ENCODE measurements at regions not wholly inside any gene's neighbourhood (a gene's known extent, or its start where the extent isn't known, plus 50 kb on each side); places are given as distances from the start of the nearest gene placed in this dataset.
A peak's percentile ranks its signal among the peaks of the same experiment; 100 is the strongest.

DNA sequence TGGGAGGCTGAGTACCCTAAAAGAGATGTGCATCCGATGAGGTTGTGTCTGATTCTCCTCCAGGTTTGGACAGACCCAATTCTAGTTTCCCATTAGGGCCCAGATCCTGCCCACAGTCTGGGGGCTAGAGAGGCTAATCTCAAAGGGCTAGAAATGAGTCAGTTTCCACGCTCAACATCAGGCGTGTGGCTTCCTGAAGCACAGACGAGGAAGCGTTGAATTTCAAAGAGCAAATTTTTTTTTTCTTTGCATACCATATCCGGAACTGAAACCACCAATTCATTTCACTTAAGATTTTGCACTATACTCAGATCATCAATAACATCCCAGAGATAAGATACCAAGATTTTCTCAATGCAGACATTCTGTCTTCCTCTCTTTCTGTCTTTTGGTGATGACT, 173.8 kb upstream of the BCL6 start (continued):
- no peak for TF ChIP-seq ESRRA (IDR thresholded peaks at IDR 0.05; ENCODE audit: low read length)
- no peak for TF ChIP-seq NR2C2 (IDR thresholded peaks at IDR 0.05; ENCODE audit: borderline replicate concordance, control insufficient read depth, insufficient read length, low read depth)
- TF ChIP-seq IKZF1 (conservative IDR thresholded peaks at IDR 0.05), result peak; percentile 86
- TF ChIP-seq RUNX3 (IDR thresholded peaks at IDR 0.05; ENCODE audit: low read length), result peak; percentile 94
- no peak for TF ChIP-seq SREBF1 (IDR thresholded peaks at IDR 0.05; ENCODE audit: low read length)
- TF ChIP-seq, protein P1, sequence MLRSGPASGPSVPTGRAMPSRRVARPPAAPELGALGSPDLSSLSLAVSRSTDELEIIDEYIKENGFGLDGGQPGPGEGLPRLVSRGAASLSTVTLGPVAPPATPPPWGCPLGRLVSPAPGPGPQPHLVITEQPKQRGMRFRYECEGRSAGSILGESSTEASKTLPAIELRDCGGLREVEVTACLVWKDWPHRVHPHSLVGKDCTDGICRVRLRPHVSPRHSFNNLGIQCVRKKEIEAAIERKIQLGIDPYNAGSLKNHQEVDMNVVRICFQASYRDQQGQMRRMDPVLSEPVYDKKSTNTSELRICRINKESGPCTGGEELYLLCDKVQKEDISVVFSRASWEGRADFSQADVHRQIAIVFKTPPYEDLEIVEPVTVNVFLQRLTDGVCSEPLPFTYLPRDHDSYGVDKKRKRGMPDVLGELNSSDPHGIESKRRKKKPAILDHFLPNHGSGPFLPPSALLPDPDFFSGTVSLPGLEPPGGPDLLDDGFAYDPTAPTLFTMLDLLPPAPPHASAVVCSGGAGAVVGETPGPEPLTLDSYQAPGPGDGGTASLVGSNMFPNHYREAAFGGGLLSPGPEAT (IDR thresholded peaks at IDR 0.05; ENCODE audit: low read depth), result no peak
- no peak for TF ChIP-seq SP1 (IDR thresholded peaks at IDR 0.05; ENCODE audit: low read depth, low read length)
- TF ChIP-seq NFIC (IDR thresholded peaks at IDR 0.05; ENCODE audit: low read depth, low read length), result peak; percentile 91
- 0 out of 2 replicates have a peak, but pooled peaks have one; percentile 31 for TF ChIP-seq BACH1 (IDR thresholded peaks at IDR 0.05; ENCODE audit: borderline replicate concordance)
- TF ChIP-seq HDAC6 (IDR thresholded peaks at IDR 0.05; ENCODE audit: unreplicated experiment), result no peak
- TF ChIP-seq SRF (IDR thresholded peaks at IDR 0.05; ENCODE audit: low read depth in 2 of 2, low read length in 2 of 2), result peak in 1 of 2 experiments; percentile 53; a peak in 1 of 4 replicates
- no peak for TF ChIP-seq ASH2L (IDR thresholded peaks at IDR 0.05; ENCODE audit: borderline replicate concordance, low read depth)
- TF ChIP-seq NBN (IDR thresholded peaks at IDR 0.05), result no peak
- TF ChIP-seq FOS (IDR thresholded peaks at IDR 0.05; ENCODE audit: borderline replicate concordance, extremely low read depth, insufficient read length), result no peak
- no peak for TF ChIP-seq ZNF274 (IDR thresholded peaks at IDR 0.05; ENCODE audit: insufficient read depth, insufficient read length)
- TF ChIP-seq YBX1 (IDR thresholded peaks at IDR 0.05), result no peak
- TF ChIP-seq USF1 (IDR thresholded peaks at IDR 0.05; ENCODE audit: borderline replicate concordance, extremely low read length, insufficient read depth, low read depth, low read length), result no peak
- TF ChIP-seq MEF2A (IDR thresholded peaks at IDR 0.05; ENCODE audit: insufficient read depth, low read depth, low read length), result peak; percentile 30; the same call in 1 of the 2 replicates
- no peak for TF ChIP-seq SUPT20H (IDR thresholded peaks at IDR 0.05; ENCODE audit: borderline replicate concordance, control insufficient read depth, low read depth, low read length)
- TF ChIP-seq POU2F2 (IDR thresholded peaks at IDR 0.05; ENCODE audit: borderline replicate concordance, low read depth, low read length), result peak; percentile 64; the same call in 2 of the 3 replicates
- TF ChIP-seq CBX3 (IDR thresholded peaks at IDR 0.05; ENCODE audit: borderline replicate concordance, low read depth), result no peak
- TF ChIP-seq TCF12 (IDR thresholded peaks at IDR 0.05; ENCODE audit: low read depth, low read length), result 0 out of 2 replicates have a peak, but pooled peaks have one; percentile 53
- TF ChIP-seq WRNIP1 (IDR thresholded peaks at IDR 0.05; ENCODE audit: borderline replicate concordance, low read depth, low read length), result no peak
- TF ChIP-seq, protein P2, sequence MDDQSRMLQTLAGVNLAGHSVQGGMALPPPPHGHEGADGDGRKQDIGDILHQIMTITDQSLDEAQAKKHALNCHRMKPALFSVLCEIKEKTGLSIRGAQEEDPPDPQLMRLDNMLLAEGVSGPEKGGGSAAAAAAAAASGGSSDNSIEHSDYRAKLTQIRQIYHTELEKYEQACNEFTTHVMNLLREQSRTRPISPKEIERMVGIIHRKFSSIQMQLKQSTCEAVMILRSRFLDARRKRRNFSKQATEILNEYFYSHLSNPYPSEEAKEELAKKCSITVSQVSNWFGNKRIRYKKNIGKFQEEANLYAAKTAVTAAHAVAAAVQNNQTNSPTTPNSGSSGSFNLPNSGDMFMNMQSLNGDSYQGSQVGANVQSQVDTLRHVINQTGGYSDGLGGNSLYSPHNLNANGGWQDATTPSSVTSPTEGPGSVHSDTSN (IDR thresholded peaks at IDR 0.05; ENCODE audit: insufficient replicate concordance, low read depth, low read length), result no peak
- TF ChIP-seq MEF2B (IDR thresholded peaks at IDR 0.05; ENCODE audit: partially characterized antibody, poor library complexity, severe bottlenecking), result no peak
- TF ChIP-seq TBL1XR1 (IDR thresholded peaks at IDR 0.05; ENCODE audit: low read depth, low read length), result peak; percentile 24; the same call in 1 of the 2 replicates
- no peak for TF ChIP-seq HDGF (IDR thresholded peaks at IDR 0.05)
